ENCODE measurements at regions not wholly inside any gene's neighbourhood (a gene's known extent, or its start where the extent isn't known, plus 50 kb on each side); places are given as distances from the start of the nearest gene placed in this dataset.

DNA sequence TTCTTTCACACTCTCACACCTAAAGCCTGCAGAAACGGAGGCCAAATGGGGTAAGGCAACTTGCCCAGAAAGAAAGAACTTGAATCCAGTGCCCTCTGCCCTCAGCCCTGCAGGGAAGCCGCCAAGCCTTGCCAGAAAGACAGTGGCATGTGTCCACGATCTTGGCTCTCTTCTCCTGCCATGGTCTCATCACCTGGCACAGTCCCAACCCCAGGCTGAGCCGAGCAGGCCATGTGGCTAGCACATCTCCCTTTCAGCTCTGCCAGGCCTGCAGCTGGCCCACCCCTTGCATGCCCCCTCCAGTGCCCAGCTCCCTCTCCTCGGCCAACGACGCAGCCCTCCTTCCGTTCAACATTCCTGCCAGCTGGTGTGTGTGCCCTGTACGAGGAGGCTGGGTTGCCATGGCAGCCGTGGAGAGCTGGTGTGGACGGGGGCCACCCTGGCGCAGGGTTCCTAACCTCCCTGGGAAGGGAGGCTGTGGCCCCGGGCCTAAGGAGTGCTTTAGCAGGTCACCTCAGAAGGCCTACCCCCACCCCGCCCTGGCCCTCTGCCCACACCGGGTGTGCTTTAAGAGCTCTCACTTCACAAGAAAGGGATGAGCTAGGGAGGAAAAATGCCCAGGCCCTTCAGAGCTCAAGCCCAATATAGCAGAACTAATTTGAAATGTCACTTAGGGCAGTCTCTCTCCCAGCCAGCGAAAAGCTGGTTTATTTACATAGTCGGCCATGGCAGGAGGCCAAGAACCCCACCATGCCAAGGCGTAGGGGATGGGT lies 73.0 kb upstream of the PJA1 start:
- H3K9ac ChIP-seq (ENCODE audit: low read length), result no peak overlapping the region
- H3K9me3 ChIP-seq (ENCODE audit: control insufficient read depth in 1 of 2, insufficient read depth in 1 of 2, low read depth in 1 of 2, low read length in 2 of 2), result no peaks in the 10 kb centered on the region
- H3K27ac ChIP-seq (ENCODE audit: low read depth, low read length), result no peak overlapping the region
- H3K4me3 ChIP-seq (replicated peaks in 1 of 2; ENCODE audit: low read depth in 1 of 2, low read length in 2 of 2), result no peak overlapping the region
- no peaks in the 10 kb centered on the region for H3K79me2 ChIP-seq (ENCODE audit: insufficient read depth, low read length)
- intact Hi-C loops (cut with micrococcal nuclease), result no loop called here
- no peaks in the 10 kb centered on the region for H3K4me1 ChIP-seq (ENCODE audit: control insufficient read depth in 1 of 2, insufficient read depth in 2 of 2, low read length in 2 of 2)
- no peak for ATAC-seq
- H4K20me1 ChIP-seq (ENCODE audit: insufficient read depth), result no peaks in the 10 kb centered on the region
- CTCF ChIA-PET, result no interaction called here
- H3K27me3 ChIP-seq (ENCODE audit: insufficient read depth, low read length), result no peaks in the 10 kb centered on the region
- RAD21 ChIA-PET (ENCODE audit: low non-redundant PET in 1 of 2, low total read pairs in 2 of 2, uncharacterized antibody in 2 of 2, unreplicated experiment in 2 of 2), result no interaction called here
- no peak overlapping the region for H2AFZ ChIP-seq (ENCODE audit: low read depth, low read length, poor library complexity, severe bottlenecking)
- POLR2A ChIA-PET, result no interaction called here
- no peaks in the 10 kb centered on the region for H3K9me2 ChIP-seq (ENCODE audit: insufficient read depth)
- TF ChIP-seq, protein P1, sequence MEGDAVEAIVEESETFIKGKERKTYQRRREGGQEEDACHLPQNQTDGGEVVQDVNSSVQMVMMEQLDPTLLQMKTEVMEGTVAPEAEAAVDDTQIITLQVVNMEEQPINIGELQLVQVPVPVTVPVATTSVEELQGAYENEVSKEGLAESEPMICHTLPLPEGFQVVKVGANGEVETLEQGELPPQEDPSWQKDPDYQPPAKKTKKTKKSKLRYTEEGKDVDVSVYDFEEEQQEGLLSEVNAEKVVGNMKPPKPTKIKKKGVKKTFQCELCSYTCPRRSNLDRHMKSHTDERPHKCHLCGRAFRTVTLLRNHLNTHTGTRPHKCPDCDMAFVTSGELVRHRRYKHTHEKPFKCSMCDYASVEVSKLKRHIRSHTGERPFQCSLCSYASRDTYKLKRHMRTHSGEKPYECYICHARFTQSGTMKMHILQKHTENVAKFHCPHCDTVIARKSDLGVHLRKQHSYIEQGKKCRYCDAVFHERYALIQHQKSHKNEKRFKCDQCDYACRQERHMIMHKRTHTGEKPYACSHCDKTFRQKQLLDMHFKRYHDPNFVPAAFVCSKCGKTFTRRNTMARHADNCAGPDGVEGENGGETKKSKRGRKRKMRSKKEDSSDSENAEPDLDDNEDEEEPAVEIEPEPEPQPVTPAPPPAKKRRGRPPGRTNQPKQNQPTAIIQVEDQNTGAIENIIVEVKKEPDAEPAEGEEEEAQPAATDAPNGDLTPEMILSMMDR (IDR thresholded peaks at IDR 0.05 in 2 of 3, conservative IDR thresholded peaks at IDR 0.05 in 1 of 3; ENCODE audit: borderline replicate concordance in 1 of 3, insufficient read depth in 1 of 3, low read depth in 2 of 3, low read length in 2 of 3), result no peak
- TF ChIP-seq ZFX (IDR thresholded peaks at IDR 0.05) (no peak), EZH2phosphoT487 (IDR thresholded peaks at IDR 0.05; ENCODE audit: borderline replicate concordance) (no peak), EGR1 (IDR thresholded peaks at IDR 0.05; ENCODE audit: low read depth) (no peak)
- TF ChIP-seq, protein P2, sequence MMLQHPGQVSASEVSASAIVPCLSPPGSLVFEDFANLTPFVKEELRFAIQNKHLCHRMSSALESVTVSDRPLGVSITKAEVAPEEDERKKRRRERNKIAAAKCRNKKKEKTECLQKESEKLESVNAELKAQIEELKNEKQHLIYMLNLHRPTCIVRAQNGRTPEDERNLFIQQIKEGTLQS (IDR thresholded peaks at IDR 0.05), result no peak
- no peaks in the 10 kb centered on the region for H3K36me3 ChIP-seq (ENCODE audit: control insufficient read depth in 1 of 2, insufficient read depth in 2 of 2, low read length in 2 of 2)
- H3K4me2 ChIP-seq (ENCODE audit: low read length), result no peak overlapping the region
- BruUV-seq (replicated peaks), result no TSS peak
- no peak for DNase-seq (ENCODE audit: low read depth, low spot score)

DNA sequence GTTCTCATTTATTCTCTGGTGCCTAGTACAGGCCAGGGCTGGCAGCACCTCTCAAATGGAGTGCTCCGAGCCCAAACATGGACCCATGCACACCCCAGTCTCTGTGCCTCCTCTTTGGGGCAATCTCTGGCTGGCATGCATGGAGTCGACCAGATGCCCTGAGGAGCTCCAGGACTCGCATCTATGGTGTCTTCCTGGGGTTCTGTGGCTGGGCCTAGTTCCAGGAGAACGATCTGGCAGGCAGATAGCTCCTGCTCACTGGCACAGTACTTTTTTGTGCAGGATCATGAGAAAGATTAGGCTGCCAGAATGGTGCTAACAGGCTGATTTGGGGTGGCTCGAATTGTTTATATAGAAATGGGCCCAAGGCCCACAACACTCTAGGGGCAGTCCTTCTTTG lies 72.0 kb upstream of the PJA1 start:
- ChIA-PET CTCF (no interaction called here), RAD21 (ENCODE audit: low non-redundant PET in 1 of 2, low total read pairs in 2 of 2, uncharacterized antibody in 2 of 2, unreplicated experiment in 2 of 2) (no interaction called here), POLR2A (no interaction called here)
- H3K36me3 ChIP-seq (ENCODE audit: control insufficient read depth in 1 of 2, insufficient read depth in 2 of 2, low read length in 2 of 2), result no peaks in the 10 kb centered on the region
- TF ChIP-seq SP1 (IDR thresholded peaks at IDR 0.05; ENCODE audit: low read depth) (no peak), EGR1 (IDR thresholded peaks at IDR 0.05; ENCODE audit: low read depth) (no peak), POLR2A (IDR thresholded peaks at IDR 0.05; ENCODE audit: borderline replicate concordance, extremely low read depth, insufficient read depth, insufficient read length) (no peak), POLR2AphosphoS5 (IDR thresholded peaks at IDR 0.05; ENCODE audit: low read depth, low read length) (no peak)
- TF ChIP-seq, protein P1 (IDR thresholded peaks at IDR 0.05 in 2 of 3, conservative IDR thresholded peaks at IDR 0.05 in 1 of 3; ENCODE audit: borderline replicate concordance in 1 of 3, insufficient read depth in 1 of 3, low read depth in 2 of 3, low read length in 2 of 3), result no peak
- H3K4me1 ChIP-seq (ENCODE audit: control insufficient read depth in 1 of 2, insufficient read depth in 2 of 2, low read length in 2 of 2), result no peaks in the 10 kb centered on the region
- no peaks in the 10 kb centered on the region for H3K79me2 ChIP-seq (ENCODE audit: insufficient read depth, low read length)
- BruUV-seq (replicated peaks), result no TSS peak
- ATAC-seq (no peak), DNase-seq (ENCODE audit: low read depth, low spot score) (no peak)
- H3K27ac ChIP-seq (ENCODE audit: low read depth, low read length), result no peak overlapping the region
- no peaks in the 10 kb centered on the region for H3K9me2 ChIP-seq (ENCODE audit: insufficient read depth)
- H4K20me1 ChIP-seq (ENCODE audit: insufficient read depth), result no peaks in the 10 kb centered on the region
- no peak overlapping the region for H3K4me3 ChIP-seq (replicated peaks in 1 of 2; ENCODE audit: low read depth in 1 of 2, low read length in 2 of 2)
- no peak overlapping the region for H3K9ac ChIP-seq (ENCODE audit: low read length)
- H3K9me3 ChIP-seq (ENCODE audit: control insufficient read depth in 1 of 2, insufficient read depth in 1 of 2, low read depth in 1 of 2, low read length in 2 of 2), result no peaks in the 10 kb centered on the region
- intact Hi-C loops (cut with micrococcal nuclease), result no loop called here
- H2AFZ ChIP-seq (ENCODE audit: low read depth, low read length, poor library complexity, severe bottlenecking), result no peak overlapping the region
- no peak overlapping the region for H3K4me2 ChIP-seq (ENCODE audit: low read length)
- H3K27me3 ChIP-seq (ENCODE audit: insufficient read depth, low read length), result no peaks in the 10 kb centered on the region
